IMR-90 (cell line): ENCODE measurements at regions not wholly inside any gene's neighbourhood (a gene's known extent, or its start where the extent isn't known, plus 50 kb on each side); places are given as distances from the start of the nearest gene placed in this dataset.
A peak's percentile ranks its signal among the peaks of the same experiment; 100 is the strongest.

Source experiments
- ATAC-seq: fragments of 200-7000 bp; cut with Tn5 transposase; 2 replicates; pipeline ENCODE4 v1.9.1; 2020; ENCODE audit warnings: low read depth, mild to moderate bottlenecking, moderate library complexity
- BruUV-seq: library from RNA; stranded (reverse); fragments of 400-500 nt; replicated peaks from 2 replicates; lab custom pipeline; 2021; lab: Mats Ljungman, UMichigan
- CTCF ChIA-PET: fragments of 300-600 bp; formaldehyde crosslinking; extraction: SDS; loops from one replicate; lab custom pipeline; 2021; ENCODE audit warnings: antibody characterized with exemption; lab: Yijun Ruan, JAX
- POLR2A ChIA-PET: fragments of 300-600 bp; sonication (Branson Sonifier 250); formaldehyde crosslinking; loops from one replicate; lab custom pipeline; 2022; ENCODE audit warnings: antibody characterized with exemption; ENCODE audit not compliant: unreplicated experiment; lab: Charles Lee
- DNase-seq: peaks from one replicate; pipeline ENCODE4 v3.0.0; 2013
- H2AFZ ChIP-seq: replicated peaks from 2 replicates; pipeline ENCODE3; 2013; ENCODE audit warnings: low read length, mild to moderate bottlenecking; ENCODE audit not compliant: poor library complexity
- H2AK5ac ChIP-seq: 2 replicates; pipeline ENCODE4 v1.6.1; 2013; ENCODE audit warnings: low read depth, low read length, inconsistent platforms
- H2AK9ac ChIP-seq: replicated peaks from 2 replicates; pipeline ENCODE3; 2013; ENCODE audit warnings: mild to moderate bottlenecking, low read depth, low read length, moderate library complexity; ENCODE audit not compliant: poor library complexity
- H2BK120ac ChIP-seq: 2 replicates; pipeline ENCODE4 v1.6.1; 2013; ENCODE audit warnings: low read depth, low read length, inconsistent platforms
- H2BK15ac ChIP-seq: 3 replicates; pipeline ENCODE4 v1.6.1; 2013; ENCODE audit warnings: low read depth, low read length, inconsistent platforms
- H2BK20ac ChIP-seq: 2 replicates; pipeline ENCODE4 v1.6.1; 2013; ENCODE audit warnings: low read depth, mild to moderate bottlenecking, inconsistent platforms, low read length, moderate library complexity
- H2BK5ac ChIP-seq: 2 replicates; pipeline ENCODE4 v1.6.1; 2013; ENCODE audit warnings: mild to moderate bottlenecking, low read depth, low read length, inconsistent platforms; ENCODE audit not compliant: poor library complexity, severe bottlenecking
- H3K14ac ChIP-seq: replicated peaks from 2 replicates; pipeline ENCODE4 v1.6.1; 2013; ENCODE audit warnings: low read depth, low read length, inconsistent platforms
- H3K18ac ChIP-seq: 2 replicates; pipeline ENCODE4 v1.6.1; 2013; ENCODE audit warnings: low read depth, low read length, control low read depth
- H3K23ac ChIP-seq: 2 replicates; pipeline ENCODE4 v1.6.1; 2013; ENCODE audit warnings: low read depth, low read length, inconsistent platforms
- H3K27ac ChIP-seq: 2 replicates; pipeline ENCODE4 v1.5.1; 2013; ENCODE audit warnings: mild to moderate bottlenecking, control low read depth, low read length; ENCODE audit not compliant: insufficient read depth
- H3K27me3 ChIP-seq: 2 replicates; pipeline ENCODE4 v1.6.1; 2013; ENCODE audit warnings: low read length; ENCODE audit not compliant: control insufficient read depth, insufficient read depth
- H3K36me3 ChIP-seq: 2 replicates; pipeline ENCODE4 v1.6.1; 2013; ENCODE audit warnings: low read length, mixed read lengths; ENCODE audit not compliant: control insufficient read depth, insufficient read depth
- H3K4ac ChIP-seq: 2 replicates; pipeline ENCODE4 v1.6.1; 2013; ENCODE audit warnings: low read depth, low read length, inconsistent platforms
- H3K4me1 ChIP-seq: 2 replicates; pipeline ENCODE4 v1.6.1; 2013; ENCODE audit warnings: low read length, mixed read lengths; ENCODE audit not compliant: control insufficient read depth, insufficient read depth
- H3K4me2 ChIP-seq: 2 replicates; pipeline ENCODE4 v1.6.1; 2013; ENCODE audit warnings: low read depth, mild to moderate bottlenecking, control low read depth, low read length, moderate library complexity
- H3K4me3 ChIP-seq: 2 replicates; pipeline ENCODE4 v1.5.1; 2013; ENCODE audit warnings: low read depth, mild to moderate bottlenecking, control low read depth, low read length, moderate library complexity; ENCODE audit not compliant: insufficient read depth
- H3K56ac ChIP-seq: 2 replicates; pipeline ENCODE4 v1.6.1; 2013; ENCODE audit warnings: low read length, inconsistent platforms; ENCODE audit not compliant: insufficient read depth; ENCODE audit errors: extremely low read depth
- H3K79me1 ChIP-seq, 2 experiments: 2 replicates each; pipeline ENCODE4 v1.6.1; 2013; ENCODE audit warnings: low read length in 2 of 2, inconsistent platforms in 1 of 2, low read depth in 1 of 2
- H3K9ac ChIP-seq: 2 replicates; pipeline ENCODE4 v1.6.1; 2013; ENCODE audit warnings: low read depth, low read length, control low read depth
- H3K9me1 ChIP-seq: 2 replicates; pipeline ENCODE4 v1.6.1; 2013; ENCODE audit warnings: low read length, inconsistent platforms; ENCODE audit not compliant: insufficient read depth
- H3K9me3 ChIP-seq: 2 replicates; pipeline ENCODE4 v1.6.1; 2013; ENCODE audit warnings: low read length; ENCODE audit not compliant: control insufficient read depth, insufficient read depth
- H4K20me1 ChIP-seq: 2 replicates; pipeline ENCODE4 v1.6.1; 2013; ENCODE audit warnings: low read length, inconsistent platforms; ENCODE audit not compliant: insufficient read depth
- H4K5ac ChIP-seq: 2 replicates; pipeline ENCODE4 v1.6.1; 2013; ENCODE audit warnings: mild to moderate bottlenecking, low read depth, low read length, control low read depth
- H4K8ac ChIP-seq, 2 experiments: 2 replicates each; pipeline ENCODE4 v1.6.1; 2013; ENCODE audit warnings: low read depth in 2 of 2, low read length in 2 of 2, control low read depth in 1 of 2, inconsistent platforms in 1 of 2
- H4K91ac ChIP-seq: 2 replicates; pipeline ENCODE4 v1.6.1; 2013; ENCODE audit warnings: low read depth, low read length, inconsistent platforms; ENCODE audit not compliant: insufficient read depth
- BHLHE40 ChIP-seq: fragments of 150-350 bp; IDR thresholded peaks from 2 replicates; pipeline ENCODE4 v1.6.1; 2016; ENCODE audit warnings: mild to moderate bottlenecking, low read depth, low read length
- CEBPB ChIP-seq: IDR thresholded peaks from 2 replicates; pipeline ENCODE4 v1.6.1; 2012; ENCODE audit warnings: low read depth, low read length, improper control_type of control experiment
- CHD1 ChIP-seq: IDR thresholded peaks from 2 replicates; pipeline ENCODE4 v1.6.1; 2012; ENCODE audit warnings: low read depth, low read length, improper control_type of control experiment
- ELK1 ChIP-seq: fragments of 150-350 bp; IDR thresholded peaks from 2 replicates; pipeline ENCODE4 v1.6.1; 2016; ENCODE audit warnings: low read depth, mild to moderate bottlenecking, low read length, moderate library complexity, borderline replicate concordance
- FOS ChIP-seq: fragments of 150-350 bp; IDR thresholded peaks from 2 replicates; pipeline ENCODE4 v1.6.1; 2016; ENCODE audit warnings: low read depth, low read length
- MAFK ChIP-seq: IDR thresholded peaks from 2 replicates; pipeline ENCODE4 v1.6.1; 2012; ENCODE audit warnings: low read depth, low read length, improper control_type of control experiment
- MAZ ChIP-seq: IDR thresholded peaks from 2 replicates; pipeline ENCODE4 v1.6.1; 2012; ENCODE audit warnings: low read depth, mild to moderate bottlenecking, low read length, improper control_type of control experiment, moderate library complexity, borderline replicate concordance
- MXI1 ChIP-seq: IDR thresholded peaks from 2 replicates; pipeline ENCODE4 v1.6.1; 2012; ENCODE audit warnings: low read depth, mild to moderate bottlenecking, low read length, moderate library complexity, borderline replicate concordance
- NFE2L2 ChIP-seq: fragments of 150-350 bp; IDR thresholded peaks from 2 replicates; pipeline ENCODE4 v1.6.1; 2016; ENCODE audit warnings: low read depth, mild to moderate bottlenecking, low read length
- POLR2A ChIP-seq: IDR thresholded peaks from 2 replicates; pipeline ENCODE4 v1.6.1; 2012; ENCODE audit warnings: mild to moderate bottlenecking, low read depth, low read length
- RAD21 ChIP-seq: IDR thresholded peaks from 2 replicates; pipeline ENCODE4 v1.6.1; 2012; ENCODE audit warnings: low read length, improper control_type of control experiment
- RCOR1 ChIP-seq: IDR thresholded peaks from 2 replicates; pipeline ENCODE4 v1.6.1; 2012; ENCODE audit warnings: mild to moderate bottlenecking, low read length, improper control_type of control experiment; ENCODE audit not compliant: insufficient replicate concordance
- RFX5 ChIP-seq: IDR thresholded peaks from 2 replicates; pipeline ENCODE4 v1.8.0; 2012; ENCODE audit warnings: low read depth, mild to moderate bottlenecking, low read length, moderate library complexity
- SMC3 ChIP-seq: fragments of 150-350 bp; IDR thresholded peaks from 2 replicates; pipeline ENCODE4 v1.6.1; 2016; ENCODE audit warnings: low read depth, mild to moderate bottlenecking, antibody characterized with exemption, low read length, moderate library complexity
- WGBS, 2 experiments: methylation state at CpG; one replicate each; pipeline versions ENCODE4 v1.1.5 to v1.1.7; 2013; ENCODE audit warnings: missing lambda C conversion rate in 2 of 2; ENCODE audit not compliant: insufficient read length in 1 of 2; ENCODE audit errors: extremely low coverage in 2 of 2; 5-methylcytosine and 5-hydroxymethylcytosine counted together
- dilution Hi-C: fragments of 300-500 bp; cut with HindIII; formaldehyde crosslinking; loops from one replicate; pipeline ENCODE4 v1.14.3; 2018; ENCODE audit warnings: low sequenced_read_pairs; ENCODE audit not compliant: unreplicated experiment
- in situ Hi-C: fragments of 300-500 bp; cut with MboI; formaldehyde crosslinking; loops from 3 replicates; pipeline ENCODE4 v1.14.3; 2019; ENCODE audit warnings: low sequenced_read_pairs, inconsistent platforms, mixed read lengths
- intact Hi-C: fragments of 100-400 bp; cut with micrococcal nuclease; formaldehyde crosslinking; loops from 2 replicates; pipeline ENCODE4 v1.10.0; 2022
- TF ChIP-seq, protein P1 (sequence below): conservative IDR thresholded peaks from 2 replicates; pipeline ENCODE4 v1.5.1; 2012; ENCODE audit warnings: mild to moderate bottlenecking, low read depth, low read length, improper control_type of control experiment
- TF ChIP-seq, protein P2 (sequence below): fragments of 150-350 bp; IDR thresholded peaks from 2 replicates; pipeline ENCODE4 v1.6.1; 2017; ENCODE audit warnings: mild to moderate bottlenecking, antibody characterized with exemption, low read length, low read depth

- Histone ChIP-seq H3K56ac (no peak overlapping the region), H2BK20ac (peak overlapping the region; percentile 72), H4K20me1 (no peaks in the 10 kb centered on the region), H3K27ac (no peak overlapping the region), H2BK15ac (0 out of 3 replicates have a peak overlapping the region, but pooled peaks have one; percentile 55), H2AK9ac (no peak overlapping the region), H2BK120ac (0 out of 2 replicates have a peak overlapping the region, but pooled peaks have one; percentile 11), H3K4me1 (peaks cover 6% of the 10 kb centered on the region), H2AFZ (no peak overlapping the region), H4K5ac (no peak overlapping the region), H4K91ac (peak overlapping the region; percentile 37; the same call in 1 of the 2 replicates), H3K4ac (no peak overlapping the region), H3K27me3 (no peaks in the 10 kb centered on the region), H4K8ac (no peak overlapping the region), H3K36me3 (no peaks in the 10 kb centered on the region), H3K14ac (no peak overlapping the region), H3K9me3 (no peaks in the 10 kb centered on the region), H3K4me3 (no peak overlapping the region), H3K9ac (no peak overlapping the region), H3K18ac (no peak overlapping the region), H3K79me1 (no peaks in the 10 kb centered on the region), H3K23ac (no peak overlapping the region), H3K4me2 (no peak overlapping the region), H2AK5ac (no peak overlapping the region), H2BK5ac (no peak overlapping the region), H3K9me1 (peaks cover 9% of the 10 kb centered on the region)
- dilution Hi-C loops (no loop called here), in situ Hi-C loops (no loop called here), intact Hi-C loops (no loop called here)
- ATAC-seq (no peak), DNase-seq (no peak)
- ChIA-PET CTCF (interaction anchor here (0.7 to 0.9 kb wide), 2 partner anchors 9 to 65 kb away, joined by 3 read pairs; no protein-coding TSS in a partner anchor), POLR2A (no interaction called here)
- BruUV-seq: no TSS peak
- TF ChIP-seq MAFK (no peak), MXI1 (no peak), FOS (no peak), POLR2A (no peak), ELK1 (no peak), CHD1 (no peak), BHLHE40 (no peak), RAD21 (no peak), MAZ (no peak), SMC3 (no peak), RFX5 (no peak), RCOR1 (no peak), CEBPB (no peak), NFE2L2 (no peak)
- TF ChIP-seq, protein P1, sequence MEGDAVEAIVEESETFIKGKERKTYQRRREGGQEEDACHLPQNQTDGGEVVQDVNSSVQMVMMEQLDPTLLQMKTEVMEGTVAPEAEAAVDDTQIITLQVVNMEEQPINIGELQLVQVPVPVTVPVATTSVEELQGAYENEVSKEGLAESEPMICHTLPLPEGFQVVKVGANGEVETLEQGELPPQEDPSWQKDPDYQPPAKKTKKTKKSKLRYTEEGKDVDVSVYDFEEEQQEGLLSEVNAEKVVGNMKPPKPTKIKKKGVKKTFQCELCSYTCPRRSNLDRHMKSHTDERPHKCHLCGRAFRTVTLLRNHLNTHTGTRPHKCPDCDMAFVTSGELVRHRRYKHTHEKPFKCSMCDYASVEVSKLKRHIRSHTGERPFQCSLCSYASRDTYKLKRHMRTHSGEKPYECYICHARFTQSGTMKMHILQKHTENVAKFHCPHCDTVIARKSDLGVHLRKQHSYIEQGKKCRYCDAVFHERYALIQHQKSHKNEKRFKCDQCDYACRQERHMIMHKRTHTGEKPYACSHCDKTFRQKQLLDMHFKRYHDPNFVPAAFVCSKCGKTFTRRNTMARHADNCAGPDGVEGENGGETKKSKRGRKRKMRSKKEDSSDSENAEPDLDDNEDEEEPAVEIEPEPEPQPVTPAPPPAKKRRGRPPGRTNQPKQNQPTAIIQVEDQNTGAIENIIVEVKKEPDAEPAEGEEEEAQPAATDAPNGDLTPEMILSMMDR: no peak
- TF ChIP-seq, protein P2, sequence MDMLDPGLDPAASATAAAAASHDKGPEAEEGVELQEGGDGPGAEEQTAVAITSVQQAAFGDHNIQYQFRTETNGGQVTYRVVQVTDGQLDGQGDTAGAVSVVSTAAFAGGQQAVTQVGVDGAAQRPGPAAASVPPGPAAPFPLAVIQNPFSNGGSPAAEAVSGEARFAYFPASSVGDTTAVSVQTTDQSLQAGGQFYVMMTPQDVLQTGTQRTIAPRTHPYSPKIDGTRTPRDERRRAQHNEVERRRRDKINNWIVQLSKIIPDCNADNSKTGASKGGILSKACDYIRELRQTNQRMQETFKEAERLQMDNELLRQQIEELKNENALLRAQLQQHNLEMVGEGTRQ: no peak
- WGBS, 2 experiments: no CpG with 5 or more reads among the region's 5 CpGs
Observed at GRCh38 chr3:27641888-27642601, 80.1 kb downstream of the EOMES start.
